ENCODE measurements at regions not wholly inside any gene's neighbourhood (a gene's known extent, or its start where the extent isn't known, plus 50 kb on each side); places are given as distances from the start of the nearest gene placed in this dataset.

DNA sequence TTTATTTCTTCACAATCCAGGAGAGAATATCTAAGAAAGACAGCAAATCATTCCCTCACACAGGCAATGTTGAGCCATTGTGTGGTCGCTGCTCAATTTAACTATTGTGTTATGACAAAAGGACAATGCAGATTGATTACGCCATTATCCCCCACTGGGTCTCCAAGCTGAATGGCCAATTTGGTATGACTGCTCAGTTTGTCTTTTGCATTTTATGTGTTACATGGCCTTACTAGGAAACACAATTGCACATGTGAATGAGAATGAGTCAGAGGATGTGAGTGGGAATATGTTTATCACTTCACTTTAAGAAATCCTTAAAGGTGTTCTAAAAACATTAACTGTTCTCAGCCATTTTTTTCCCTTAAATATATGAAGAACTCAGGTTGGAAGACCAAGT lies 108.3 kb downstream of the FAM174A start:
- no peak overlapping the region for H3K14ac ChIP-seq (ENCODE audit: insufficient read length)
- 0 out of 4 replicates have a peak overlapping the region, but pooled peaks of 1 of the 2 experiments have one; percentile 10 for H3K4me2 ChIP-seq (ENCODE audit: insufficient read depth in 1 of 2, low read depth in 2 of 2, low read length in 2 of 2)
- H2BK120ac ChIP-seq (replicated peaks; ENCODE audit: low read depth, low read length): no peak overlapping the region
- no peak overlapping the region for H4K5ac ChIP-seq (ENCODE audit: insufficient read length, low read depth, low read length)
- CTCF ChIA-PET (ENCODE audit: partially characterized antibody): no interaction called here
- no peak overlapping the region for H2AK5ac ChIP-seq (ENCODE audit: low read depth, low read length)
- no peak overlapping the region for H3K23ac ChIP-seq (ENCODE audit: insufficient read length)
- no peaks in the 10 kb centered on the region for H3K27me3 ChIP-seq (replicated peaks in 1 of 4; ENCODE audit: control insufficient read depth in 3 of 4, extremely low read depth in 1 of 4, insufficient read depth in 3 of 4, low read length in 3 of 4)
- no peak overlapping the region for H4K91ac ChIP-seq (replicated peaks; ENCODE audit: insufficient read length, low read length)
- no peak overlapping the region for H3K4ac ChIP-seq (replicated peaks; ENCODE audit: insufficient read length, low read depth, low read length)
- H3K36me3 ChIP-seq (ENCODE audit: control insufficient read depth in 2 of 4, insufficient read depth in 4 of 4, low read length in 3 of 4): no peaks in the 10 kb centered on the region
- no peak overlapping the region for H3K4me3 ChIP-seq (ENCODE audit: extremely low read depth in 1 of 4, insufficient read depth in 2 of 4, low read depth in 3 of 4, low read length in 4 of 4)
- no peak for FAIRE-seq
- H2BK15ac ChIP-seq (ENCODE audit: low read length): no peak overlapping the region
- no peaks in the 10 kb centered on the region for H3K23me2 ChIP-seq (ENCODE audit: low read depth, low read length)
- H3K18ac ChIP-seq (ENCODE audit: extremely low read depth, low read length): no peak overlapping the region
- H3K9ac ChIP-seq (replicated peaks in 1 of 4; ENCODE audit: extremely low read depth in 1 of 4, low read depth in 3 of 4, low read length in 3 of 4): no peak overlapping the region
- H4K20me1 ChIP-seq (replicated peaks in 1 of 2; ENCODE audit: control insufficient read depth in 1 of 2, insufficient read depth in 2 of 2, low read length in 2 of 2): no peaks in the 10 kb centered on the region
- H3K79me1 ChIP-seq (ENCODE audit: low read depth, low read length): no peaks in the 10 kb centered on the region
- H4K8ac ChIP-seq (ENCODE audit: extremely low read depth, insufficient read depth, low read length): no peak overlapping the region
- no peak for TF ChIP-seq NANOG (IDR thresholded peaks at IDR 0.05; ENCODE audit: insufficient read depth, low read depth, low read length, poor library complexity, severe bottlenecking)
- TF ChIP-seq GABPA (IDR thresholded peaks at IDR 0.05; ENCODE audit: borderline replicate concordance, insufficient read depth, low read length): no peak
- TF ChIP-seq RAD21 (IDR thresholded peaks at IDR 0.05 in 1 of 2, conservative IDR thresholded peaks at IDR 0.05 in 1 of 2; ENCODE audit: low read depth in 2 of 2, low read length in 2 of 2): no peak
- no peak for TF ChIP-seq GTF2F1 (IDR thresholded peaks at IDR 0.05; ENCODE audit: borderline replicate concordance, low read depth, low read length)
- TF ChIP-seq CEBPB (IDR thresholded peaks at IDR 0.05; ENCODE audit: low read depth, low read length): peak; percentile 39; the same call in 1 of the 2 replicates
- no peak for TF ChIP-seq PHF8 (conservative IDR thresholded peaks at IDR 0.05; ENCODE audit: low read depth, low read length)
- TF ChIP-seq KDM5A (IDR thresholded peaks at IDR 0.05; ENCODE audit: low read length): no peak
- no peak for TF ChIP-seq RFX5 (IDR thresholded peaks at IDR 0.05; ENCODE audit: borderline replicate concordance, low read depth, low read length)
- POLR2A ChIA-PET (ENCODE audit: partially characterized antibody): interaction anchor here (0.8 kb wide), 1 partner anchor 10 kb away, joined by 3 read pairs; no protein-coding TSS in a partner anchor
- no peaks in the 10 kb centered on the region for H3K79me2 ChIP-seq (ENCODE audit: control insufficient read depth in 1 of 2, insufficient read depth in 2 of 2, low read length in 2 of 2)
- H3K4me1 ChIP-seq (replicated peaks in 1 of 4; ENCODE audit: control insufficient read depth in 3 of 4, insufficient read depth in 4 of 4, low read length in 3 of 4): peaks cover 0 to 5% (median 3%) of the 10 kb centered on the region in 4 experiments; a peak in 3 of 7 replicates
- WGBS, 2 experiments (ENCODE audit: extremely low coverage in 1 of 2, insufficient coverage in 1 of 2, insufficient read length in 1 of 2, insufficient replicate concordance in 2 of 2, low coverage in 1 of 2, low lambda C conversion rate in 2 of 2, missing lambda C conversion rate in 1 of 2): 55% methylated on average over 2 of the region's 2 CpGs; no CpG with 5 or more reads in 1 of the 2 experiments
- H2BK20ac ChIP-seq (ENCODE audit: low read length): no peak overlapping the region
- no peak for DNase-seq (ENCODE audit: low read depth in 1 of 2, low spot score in 2 of 2)
- H3K56ac ChIP-seq (replicated peaks; ENCODE audit: insufficient read length, low read depth, low read length): no peak overlapping the region
- H2BK12ac ChIP-seq (ENCODE audit: low read depth, low read length): no peak overlapping the region
- no peak overlapping the region for H3K27ac ChIP-seq (ENCODE audit: low read depth, low read length)
- H3K9me3 ChIP-seq (ENCODE audit: insufficient read depth in 2 of 2, low read depth in 1 of 2, low read length in 1 of 2): no peaks in the 10 kb centered on the region
- H2BK5ac ChIP-seq (ENCODE audit: low read depth, low read length): no peak overlapping the region
- no peak overlapping the region for H2AFZ ChIP-seq (ENCODE audit: low read length)

Data from H1 (cell line).